ENCODE measurements at regions not wholly inside any gene's neighbourhood (a gene's known extent, or its start where the extent isn't known, plus 50 kb on each side); places are given as distances from the start of the nearest gene placed in this dataset.
"Not testable (repeated sequence)": the region's sequence is repeated elsewhere in the genome, so short reads cannot be mapped to it uniquely, and the experiment has no call there.

- H3K4me3 ChIP-seq (ENCODE audit: low read depth, low read length), result no peak overlapping the region
- DNase-seq (ENCODE audit: low read depth), result no peak
- TF ChIP-seq, protein P1, sequence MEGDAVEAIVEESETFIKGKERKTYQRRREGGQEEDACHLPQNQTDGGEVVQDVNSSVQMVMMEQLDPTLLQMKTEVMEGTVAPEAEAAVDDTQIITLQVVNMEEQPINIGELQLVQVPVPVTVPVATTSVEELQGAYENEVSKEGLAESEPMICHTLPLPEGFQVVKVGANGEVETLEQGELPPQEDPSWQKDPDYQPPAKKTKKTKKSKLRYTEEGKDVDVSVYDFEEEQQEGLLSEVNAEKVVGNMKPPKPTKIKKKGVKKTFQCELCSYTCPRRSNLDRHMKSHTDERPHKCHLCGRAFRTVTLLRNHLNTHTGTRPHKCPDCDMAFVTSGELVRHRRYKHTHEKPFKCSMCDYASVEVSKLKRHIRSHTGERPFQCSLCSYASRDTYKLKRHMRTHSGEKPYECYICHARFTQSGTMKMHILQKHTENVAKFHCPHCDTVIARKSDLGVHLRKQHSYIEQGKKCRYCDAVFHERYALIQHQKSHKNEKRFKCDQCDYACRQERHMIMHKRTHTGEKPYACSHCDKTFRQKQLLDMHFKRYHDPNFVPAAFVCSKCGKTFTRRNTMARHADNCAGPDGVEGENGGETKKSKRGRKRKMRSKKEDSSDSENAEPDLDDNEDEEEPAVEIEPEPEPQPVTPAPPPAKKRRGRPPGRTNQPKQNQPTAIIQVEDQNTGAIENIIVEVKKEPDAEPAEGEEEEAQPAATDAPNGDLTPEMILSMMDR (IDR thresholded peaks at IDR 0.05; ENCODE audit: low read depth, low read length, missing control alignments), result peak; percentile 4
- in situ Hi-C loops (cut with HindIII; ENCODE audit: low sequenced_read_pairs), result no loop called here
Observed at GRCh38 chr10:34017281-34017680, 682.8 kb upstream of the NRP1 start.

DNA sequence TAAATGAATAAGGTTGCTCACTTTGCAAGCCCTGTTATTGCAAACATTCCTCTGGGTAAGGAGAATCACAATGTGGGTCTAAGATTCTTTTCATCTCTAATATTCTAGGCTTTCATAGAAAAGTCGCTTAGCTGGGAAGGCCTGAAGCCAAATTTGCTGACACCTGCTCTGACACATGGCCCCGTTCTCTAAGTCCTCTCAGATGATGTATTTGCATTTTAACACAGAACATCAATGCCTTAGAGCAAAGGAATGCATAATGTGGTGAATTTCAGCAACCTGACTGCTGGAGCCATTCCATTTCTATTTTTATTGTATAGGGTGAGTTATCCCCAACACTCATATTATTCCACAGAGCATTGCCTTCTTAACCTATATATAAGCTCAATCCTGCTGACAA lies 682.1 kb upstream of the NRP1 start:
- TF ChIP-seq, protein P1 (IDR thresholded peaks at IDR 0.05; ENCODE audit: low read depth, low read length, missing control alignments), result no peak
- in situ Hi-C loops (cut with HindIII; ENCODE audit: low sequenced_read_pairs), result no loop called here
- no peak for DNase-seq (ENCODE audit: low read depth)
- H3K4me3 ChIP-seq (ENCODE audit: low read depth, low read length), result no peak overlapping the region

- H3K4me3 ChIP-seq (ENCODE audit: low read depth, low read length), result no peak overlapping the region
- in situ Hi-C loops (cut with HindIII; ENCODE audit: low sequenced_read_pairs), result no loop called here
- no peak for DNase-seq (ENCODE audit: low read depth)
- TF ChIP-seq, protein P1 (IDR thresholded peaks at IDR 0.05; ENCODE audit: low read depth, low read length, missing control alignments), result no peak
Observed at GRCh38 chr10:34015700-34016099, 681.2 kb upstream of the NRP1 start.

DNA sequence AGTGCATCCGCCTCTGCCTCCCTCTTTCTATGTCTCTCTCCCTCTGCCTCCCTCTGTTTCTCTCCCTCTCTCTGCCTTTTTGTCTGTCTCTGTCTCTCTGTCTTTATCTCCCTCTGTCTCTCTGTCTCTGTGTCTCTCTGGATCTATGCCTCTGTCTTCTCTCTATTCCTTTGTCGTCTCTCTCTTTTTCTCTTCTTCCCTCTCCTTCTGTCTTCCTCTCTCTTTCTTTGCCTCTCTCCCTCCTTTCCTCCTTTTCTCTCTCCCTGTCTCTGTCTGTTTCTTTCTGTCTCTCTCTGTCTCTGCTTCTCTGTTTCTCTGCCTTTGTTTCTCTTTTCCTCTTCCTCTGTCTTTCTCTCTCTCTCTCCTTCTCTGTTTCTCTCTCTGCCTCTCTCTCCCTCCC lies 678.8 kb upstream of the NRP1 start:
- no peak for DNase-seq (ENCODE audit: low read depth)
- TF ChIP-seq, protein P1 (IDR thresholded peaks at IDR 0.05; ENCODE audit: low read depth, low read length, missing control alignments), result no peak
- no peak overlapping the region for H3K4me3 ChIP-seq (ENCODE audit: low read depth, low read length)
- in situ Hi-C loops (cut with HindIII; ENCODE audit: low sequenced_read_pairs), result no loop called here

DNA sequence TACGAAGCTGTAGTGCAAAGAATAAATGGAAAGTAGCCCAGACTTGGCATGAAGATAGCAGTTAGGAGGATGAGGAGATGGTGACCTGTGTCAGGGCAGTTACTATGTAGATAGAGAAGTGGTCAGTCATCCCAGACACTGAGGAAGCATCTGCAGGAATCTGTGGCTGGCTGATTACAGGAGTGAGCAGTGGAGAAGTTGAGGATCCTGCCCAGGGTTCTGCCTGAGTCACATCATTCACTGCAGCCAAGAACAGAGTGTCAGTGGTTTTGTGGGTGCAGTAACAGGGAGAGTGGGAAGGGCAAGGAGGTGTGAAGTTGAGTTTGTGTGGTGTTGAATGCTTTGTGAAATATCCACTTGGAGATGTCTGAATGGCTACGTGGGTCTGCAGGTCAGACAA lies 676.4 kb upstream of the NRP1 start:
- in situ Hi-C loops (cut with HindIII; ENCODE audit: low sequenced_read_pairs), result no loop called here
- TF ChIP-seq, protein P1 (IDR thresholded peaks at IDR 0.05; ENCODE audit: low read depth, low read length, missing control alignments), result no peak
- DNase-seq (ENCODE audit: low read depth), result peak; percentile 23
- H3K4me3 ChIP-seq (ENCODE audit: low read depth, low read length), result no peak overlapping the region

DNA sequence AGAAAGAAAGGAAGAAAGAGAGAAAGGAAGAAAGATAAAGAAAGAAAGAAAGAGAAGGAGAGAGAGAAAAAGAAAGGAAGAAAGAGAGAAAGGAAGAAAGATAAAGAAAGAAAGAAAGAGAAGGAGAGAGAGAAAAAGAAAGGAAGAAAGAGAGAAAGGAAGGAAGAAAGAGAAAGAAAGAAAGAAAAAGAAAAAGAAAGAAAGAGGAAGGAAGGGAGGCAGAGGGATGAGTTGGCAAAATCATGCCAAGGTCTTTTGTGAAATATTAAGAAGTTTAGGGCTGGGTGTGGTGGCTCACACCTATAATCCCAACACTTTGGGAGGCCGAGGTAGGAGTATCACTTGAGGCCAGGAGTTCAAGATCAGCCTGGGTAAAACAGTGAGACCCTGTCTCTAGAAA lies 675.8 kb upstream of the NRP1 start:
- DNase-seq (ENCODE audit: low read depth); in situ Hi-C loops (cut with HindIII; ENCODE audit: low sequenced_read_pairs); H3K4me3 ChIP-seq (ENCODE audit: low read depth, low read length): not testable (repeated sequence)

- H3K4me3 ChIP-seq (ENCODE audit: low read depth, low read length), result no peak overlapping the region
- TF ChIP-seq, protein P1 (IDR thresholded peaks at IDR 0.05; ENCODE audit: low read depth, low read length, missing control alignments), result no peak
- no peak for DNase-seq (ENCODE audit: low read depth)
- in situ Hi-C loops (cut with HindIII; ENCODE audit: low sequenced_read_pairs), result no loop called here
Observed at GRCh38 chr10:34008656-34009055, 674.2 kb upstream of the NRP1 start.

Data from astrocyte of the cerebellum (primary cell).